ENCODE measurements at regions not wholly inside any gene's neighbourhood (a gene's known extent, or its start where the extent isn't known, plus 50 kb on each side); places are given as distances from the start of the nearest gene placed in this dataset.

DNA sequence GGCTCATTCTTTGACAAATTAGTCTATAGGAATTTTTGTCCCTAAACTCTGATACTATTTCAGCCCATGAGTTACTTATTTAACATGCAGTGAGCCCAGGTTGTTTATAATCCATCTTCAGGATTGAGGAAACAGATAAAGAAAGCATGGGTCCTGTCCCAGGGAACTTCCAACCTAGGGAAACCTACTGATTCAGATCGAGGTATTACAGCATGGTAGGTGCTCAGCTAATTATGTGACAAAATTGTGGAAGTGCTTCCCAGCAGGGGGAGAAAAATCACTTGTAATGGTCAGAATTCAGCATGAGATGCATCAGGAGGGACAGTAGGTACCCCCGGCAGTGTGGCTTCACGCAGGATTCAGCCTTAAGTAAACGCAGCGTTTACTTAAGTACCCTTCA, 171.3 kb downstream of the NUFIP1 start:
- H4K91ac ChIP-seq (replicated peaks; ENCODE audit: insufficient read length, low read length), result no peak overlapping the region
- H3K36me3 ChIP-seq (ENCODE audit: control insufficient read depth in 2 of 4, insufficient read depth in 4 of 4, low read length in 3 of 4), result no peaks in the 10 kb centered on the region
- no peak overlapping the region for H2BK120ac ChIP-seq (replicated peaks; ENCODE audit: low read depth, low read length)
- no peak overlapping the region for H2BK5ac ChIP-seq (ENCODE audit: low read depth, low read length)
- H2AFZ ChIP-seq (ENCODE audit: low read length), result no peak overlapping the region
- no peak for FAIRE-seq
- no peak overlapping the region for H4K8ac ChIP-seq (ENCODE audit: extremely low read depth, insufficient read depth, low read length)
- H3K27ac ChIP-seq (ENCODE audit: low read depth, low read length), result no peak overlapping the region
- H3K23ac ChIP-seq (ENCODE audit: insufficient read length), result no peak overlapping the region
- no peaks in the 10 kb centered on the region for H3K79me2 ChIP-seq (ENCODE audit: control insufficient read depth in 1 of 2, insufficient read depth in 2 of 2, low read length in 2 of 2)
- no peaks in the 10 kb centered on the region for H3K9me3 ChIP-seq (ENCODE audit: insufficient read depth in 2 of 2, low read depth in 1 of 2, low read length in 1 of 2)
- CTCF ChIA-PET (ENCODE audit: partially characterized antibody), result interaction anchor here (0.5 to 3.4 kb wide), 24 partner anchors 9 to 339 kb away, joined by 3 to 21 read pairs (median 4); no protein-coding TSS in a partner anchor
- no peak overlapping the region for H2AK5ac ChIP-seq (ENCODE audit: low read depth, low read length)
- no peaks in the 10 kb centered on the region for H3K23me2 ChIP-seq (ENCODE audit: low read depth, low read length)
- no peak overlapping the region for H3K4me3 ChIP-seq (ENCODE audit: extremely low read depth in 1 of 4, insufficient read depth in 2 of 4, low read depth in 3 of 4, low read length in 4 of 4)
- no peak overlapping the region for H3K18ac ChIP-seq (ENCODE audit: extremely low read depth, low read length)
- H3K14ac ChIP-seq (ENCODE audit: insufficient read length), result no peak overlapping the region
- 84% methylated on average over 5 of the region's 5 CpGs; no CpG with 5 or more reads in 1 of the 2 experiments for WGBS, 2 experiments (ENCODE audit: extremely low coverage in 1 of 2, insufficient coverage in 1 of 2, insufficient read length in 1 of 2, insufficient replicate concordance in 2 of 2, low coverage in 1 of 2, low lambda C conversion rate in 2 of 2, missing lambda C conversion rate in 1 of 2)
- DNase-seq (ENCODE audit: low read depth in 1 of 2, low spot score in 2 of 2), result no peak
- no peak overlapping the region for H4K5ac ChIP-seq (ENCODE audit: insufficient read length, low read depth, low read length)
- H2BK12ac ChIP-seq (ENCODE audit: low read depth, low read length), result no peak overlapping the region
- no peaks in the 10 kb centered on the region for H3K79me1 ChIP-seq (ENCODE audit: low read depth, low read length)
- H3K9ac ChIP-seq (replicated peaks in 1 of 4; ENCODE audit: extremely low read depth in 1 of 4, low read depth in 3 of 4, low read length in 3 of 4), result no peak overlapping the region
- no peak overlapping the region for H3K56ac ChIP-seq (replicated peaks; ENCODE audit: insufficient read length, low read depth, low read length)
- no peak overlapping the region for H2BK15ac ChIP-seq (ENCODE audit: low read length)
- H4K20me1 ChIP-seq (replicated peaks in 1 of 2; ENCODE audit: control insufficient read depth in 1 of 2, insufficient read depth in 2 of 2, low read length in 2 of 2), result no peaks in the 10 kb centered on the region
- H3K4ac ChIP-seq (replicated peaks; ENCODE audit: insufficient read length, low read depth, low read length), result no peak overlapping the region
- H3K27me3 ChIP-seq (replicated peaks in 1 of 4; ENCODE audit: control insufficient read depth in 3 of 4, extremely low read depth in 1 of 4, insufficient read depth in 3 of 4, low read length in 3 of 4), result no peaks in the 10 kb centered on the region
- POLR2A ChIA-PET (ENCODE audit: partially characterized antibody), result interaction anchor here (0.7 to 0.9 kb wide), 3 partner anchors 54 to 252 kb away, joined by 3 to 5 read pairs (median 3); no protein-coding TSS in a partner anchor
- H3K4me2 ChIP-seq (ENCODE audit: insufficient read depth in 1 of 2, low read depth in 2 of 2, low read length in 2 of 2), result no peak overlapping the region
- H2BK20ac ChIP-seq (ENCODE audit: low read length), result no peak overlapping the region
- peaks cover 2 to 16% (median 13%) of the 10 kb centered on the region in 4 experiments for H3K4me1 ChIP-seq (replicated peaks in 1 of 4; ENCODE audit: control insufficient read depth in 3 of 4, insufficient read depth in 4 of 4, low read length in 3 of 4)
